PFSK-1 (cell line): ENCODE measurements at regions not wholly inside any gene's neighbourhood (a gene's known extent, or its start where the extent isn't known, plus 50 kb on each side); places are given as distances from the start of the nearest gene placed in this dataset.

ENCODE experiments used
- POLR2AphosphoS5 ChIP-seq: IDR thresholded peaks from 2 replicates; pipeline ENCODE4 v1.6.1; 2012; ENCODE audit warnings: low read depth, mild to moderate bottlenecking, control low read depth, low read length, moderate library complexity
- SIN3A ChIP-seq: IDR thresholded peaks from 2 replicates; pipeline ENCODE4 v1.6.1; 2012; ENCODE audit warnings: mild to moderate bottlenecking, low read length, moderate library complexity, borderline replicate concordance; ENCODE audit not compliant: insufficient read depth
- TAF1 ChIP-seq: IDR thresholded peaks from 2 replicates; pipeline ENCODE4 v1.6.1; 2012; ENCODE audit warnings: low read length, control low read depth, borderline replicate concordance; ENCODE audit not compliant: insufficient read depth

GRCh38 chr15:61702224-61703020, 357.8 kb downstream of the VPS13C start:
- no peak for TF ChIP-seq TAF1
- no peak for TF ChIP-seq SIN3A
- no peak for TF ChIP-seq POLR2AphosphoS5
